AG09309 (cell line): ENCODE measurements at regions not wholly inside any gene's neighbourhood (a gene's known extent, or its start where the extent isn't known, plus 50 kb on each side); places are given as distances from the start of the nearest gene placed in this dataset.

ENCODE experiments used
- DNase-seq: peaks from one replicate; pipeline ENCODE4 v3.0.0-alpha.2; 2010; ENCODE audit warnings: low read depth
- H3K4me3 ChIP-seq: 2 replicates; pipeline ENCODE4 v1.5.1; 2011; ENCODE audit warnings: mild to moderate bottlenecking, low read depth, low read length, moderate library complexity; ENCODE audit not compliant: control insufficient read depth
- CTCF ChIP-seq: IDR thresholded peaks from 2 replicates; pipeline ENCODE4 v1.5.1; 2011; ENCODE audit warnings: mild to moderate bottlenecking, low read depth, low read length, inconsistent platforms; ENCODE audit not compliant: insufficient read depth, control insufficient read depth; ENCODE audit errors: missing control alignments

GRCh38 chr6:140554421-140554820, 1180.0 kb upstream of the CITED2 start:
- TF ChIP-seq CTCF: no peak
- no peak overlapping the region for H3K4me3 ChIP-seq
- DNase-seq: no peak

- TF ChIP-seq CTCF: no peak
- no peak overlapping the region for H3K4me3 ChIP-seq
- no peak for DNase-seq
Observed at GRCh38 chr6:140548366-140548765, 1173.9 kb upstream of the CITED2 start.

- no peak overlapping the region for H3K4me3 ChIP-seq
- no peak for TF ChIP-seq CTCF
- DNase-seq: no peak
Observed at GRCh38 chr6:140546640-140547039, 1172.2 kb upstream of the CITED2 start.

DNA sequence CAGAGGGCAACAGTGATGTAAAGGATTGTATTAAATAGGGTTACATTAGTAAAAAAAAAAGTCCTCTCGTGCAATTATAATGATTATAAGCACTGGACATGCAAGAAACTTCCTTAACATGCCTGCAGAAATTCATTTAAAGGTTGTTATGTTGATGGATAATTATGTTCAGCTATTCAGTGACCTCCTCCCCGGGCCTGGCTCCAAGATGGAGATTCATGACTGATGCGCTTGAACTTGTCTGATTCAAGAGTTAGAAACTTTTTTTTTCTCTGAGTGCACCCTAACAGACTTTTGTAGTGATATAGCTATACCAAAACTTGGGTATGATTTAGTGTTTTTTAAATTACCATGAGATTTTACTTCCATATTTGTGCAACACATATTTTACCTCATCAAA, 1170.0 kb upstream of the CITED2 start:
- no peak overlapping the region for H3K4me3 ChIP-seq
- no peak for TF ChIP-seq CTCF
- no peak for DNase-seq

DNA sequence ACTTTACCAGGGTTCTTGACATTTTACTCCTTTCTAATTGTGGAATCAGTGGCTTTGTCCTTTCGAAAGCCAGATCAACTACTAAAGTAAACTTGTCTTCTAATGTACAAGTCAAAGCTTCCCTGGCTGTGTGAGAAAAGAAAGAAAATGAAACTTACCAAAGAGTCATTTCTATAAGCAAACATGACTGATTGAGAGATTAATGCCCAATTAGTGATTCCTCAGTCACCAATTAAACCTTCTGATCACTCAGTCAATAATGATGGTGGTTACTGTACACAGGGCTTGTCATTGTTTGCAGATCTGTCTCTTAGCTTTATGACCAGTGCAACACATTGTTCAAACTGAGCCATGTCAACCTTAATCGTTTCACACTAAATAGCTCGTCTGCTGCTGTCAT, 1168.4 kb upstream of the CITED2 start:
- DNase-seq: no peak
- no peak for TF ChIP-seq CTCF
- H3K4me3 ChIP-seq: no peak overlapping the region

- no peak for DNase-seq
- TF ChIP-seq CTCF: no peak
- H3K4me3 ChIP-seq: no peak overlapping the region
Observed at GRCh38 chr6:140541288-140541687, 1166.8 kb upstream of the CITED2 start.

DNA sequence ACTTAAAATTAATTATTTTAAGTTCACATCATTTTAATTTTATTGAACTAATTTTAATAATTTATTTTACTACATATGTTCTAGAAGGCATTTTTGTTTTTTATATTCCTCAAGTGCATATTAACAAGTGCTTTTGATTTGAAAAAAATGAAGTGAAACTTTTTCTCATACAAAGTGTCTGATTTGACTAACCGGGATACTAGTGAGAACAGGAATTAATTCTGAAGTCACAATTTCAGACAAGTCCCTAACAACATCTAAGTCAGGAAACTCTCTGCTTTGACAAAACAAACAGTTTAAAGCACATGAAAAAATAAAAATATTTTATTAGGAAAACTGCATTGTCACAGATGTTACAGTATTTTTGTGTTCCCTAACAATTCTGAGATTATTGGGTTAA, 1166.3 kb upstream of the CITED2 start:
- DNase-seq: no peak
- no peak overlapping the region for H3K4me3 ChIP-seq
- no peak for TF ChIP-seq CTCF
